K562 (cell line): ENCODE measurements at regions not wholly inside any gene's neighbourhood (a gene's known extent, or its start where the extent isn't known, plus 50 kb on each side); places are given as distances from the start of the nearest gene placed in this dataset.

Source experiments
- FIP1L1 ChIP-seq: fragments of 200-400 bp; formaldehyde crosslinking; IDR thresholded peaks from 2 replicates; pipeline ENCODE4 v1.6.1; 2018; ENCODE audit warnings: mild to moderate bottlenecking, low read depth, low read length; ENCODE audit not compliant: poor library complexity, severe bottlenecking
- FOXK2 ChIP-seq, 2 experiments: fragments of 450-650 bp; IDR thresholded peaks in 1 of 2; conservative IDR thresholded peaks in 1 of 2; 2 replicates each; pipeline ENCODE4 v1.6.1; 2016; ENCODE audit warnings: low read depth in 2 of 2, mild to moderate bottlenecking in 1 of 2
- GABPB1 ChIP-seq: sonication (generic); formaldehyde crosslinking; IDR thresholded peaks from 2 replicates; pipeline ENCODE4 v1.8.0; 2022; ENCODE audit warnings: mild to moderate bottlenecking, missing genetic modification reagents
- HDGF ChIP-seq: fragments of 450-650 bp; IDR thresholded peaks from 2 replicates; pipeline ENCODE4 v1.6.1; 2016
- HNRNPLL ChIP-seq: fragments of 200-400 bp; formaldehyde crosslinking; IDR thresholded peaks from 2 replicates; pipeline ENCODE4 v1.6.1; 2017; ENCODE audit warnings: low read length, low read depth, mild to moderate bottlenecking; ENCODE audit not compliant: poor library complexity, severe bottlenecking
- MAFK ChIP-seq: IDR thresholded peaks from 2 replicates; pipeline ENCODE4 v1.6.1; 2011; ENCODE audit warnings: low read length, improper control_type of control experiment
- NFIC ChIP-seq: fragments of 450-650 bp; IDR thresholded peaks from 2 replicates; pipeline ENCODE4 v1.6.1; 2017; ENCODE audit warnings: mild to moderate bottlenecking, inconsistent platforms
- ZNF124 ChIP-seq: sonication (generic); formaldehyde crosslinking; IDR thresholded peaks from 2 replicates; pipeline ENCODE4 v1.8.1; 2022; ENCODE audit warnings: missing genetic modification reagents
- ZNF143 ChIP-seq: sonication (generic); formaldehyde crosslinking; IDR thresholded peaks from 2 replicates; pipeline ENCODE4 v1.9.0; 2022; ENCODE audit warnings: mild to moderate bottlenecking, missing genetic modification reagents
- TF ChIP-seq, protein P1 (sequence below): fragments of 150-350 bp; conservative IDR thresholded peaks from 2 replicates; pipeline ENCODE4 v1.6.1; 2014; ENCODE audit warnings: low read length
- TF ChIP-seq, protein P2 (sequence below): fragments of 450-650 bp; formaldehyde crosslinking; IDR thresholded peaks from 2 replicates; pipeline ENCODE4 v1.4.0; 2022; ENCODE audit warnings: missing genetic modification characterization
- TF ChIP-seq, protein P3 (sequence below), 2 experiments: fragments of 450-650 bp; conservative IDR thresholded peaks; 2 replicates each; pipeline ENCODE4 v1.6.1; 2017; ENCODE audit warnings: mild to moderate bottlenecking in 2 of 2, moderate library complexity in 2 of 2

DNA sequence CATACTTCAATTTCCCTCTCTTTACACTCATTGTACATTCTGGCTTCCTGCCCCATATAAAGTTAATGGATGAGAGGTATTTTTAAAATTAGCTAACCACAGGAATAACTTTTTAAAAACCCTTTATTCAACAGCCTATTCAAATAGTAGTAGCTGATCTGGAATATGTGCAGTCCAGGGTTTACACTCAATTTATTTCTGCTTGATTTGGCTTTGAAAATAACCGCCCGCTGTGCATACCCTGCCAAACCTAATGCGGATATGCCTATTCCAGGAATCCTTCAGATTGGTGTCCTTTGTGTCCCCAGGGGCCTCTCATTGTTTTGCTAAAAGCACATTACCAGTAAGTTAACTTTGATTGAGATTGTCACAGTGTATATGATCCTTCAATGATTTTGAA, 1686.2 kb downstream of the PLA2G4A start (continued):
- TF ChIP-seq, protein P1, sequence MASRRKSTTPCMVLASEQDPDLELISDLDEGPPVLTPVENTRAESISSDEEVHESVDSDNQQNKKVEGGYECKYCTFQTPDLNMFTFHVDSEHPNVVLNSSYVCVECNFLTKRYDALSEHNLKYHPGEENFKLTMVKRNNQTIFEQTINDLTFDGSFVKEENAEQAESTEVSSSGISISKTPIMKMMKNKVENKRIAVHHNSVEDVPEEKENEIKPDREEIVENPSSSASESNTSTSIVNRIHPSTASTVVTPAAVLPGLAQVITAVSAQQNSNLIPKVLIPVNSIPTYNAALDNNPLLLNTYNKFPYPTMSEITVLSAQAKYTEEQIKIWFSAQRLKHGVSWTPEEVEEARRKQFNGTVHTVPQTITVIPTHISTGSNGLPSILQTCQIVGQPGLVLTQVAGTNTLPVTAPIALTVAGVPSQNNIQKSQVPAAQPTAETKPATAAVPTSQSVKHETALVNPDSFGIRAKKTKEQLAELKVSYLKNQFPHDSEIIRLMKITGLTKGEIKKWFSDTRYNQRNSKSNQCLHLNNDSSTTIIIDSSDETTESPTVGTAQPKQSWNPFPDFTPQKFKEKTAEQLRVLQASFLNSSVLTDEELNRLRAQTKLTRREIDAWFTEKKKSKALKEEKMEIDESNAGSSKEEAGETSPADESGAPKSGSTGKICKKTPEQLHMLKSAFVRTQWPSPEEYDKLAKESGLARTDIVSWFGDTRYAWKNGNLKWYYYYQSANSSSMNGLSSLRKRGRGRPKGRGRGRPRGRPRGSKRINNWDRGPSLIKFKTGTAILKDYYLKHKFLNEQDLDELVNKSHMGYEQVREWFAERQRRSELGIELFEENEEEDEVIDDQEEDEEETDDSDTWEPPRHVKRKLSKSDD: no peak
- TF ChIP-seq, protein P2, sequence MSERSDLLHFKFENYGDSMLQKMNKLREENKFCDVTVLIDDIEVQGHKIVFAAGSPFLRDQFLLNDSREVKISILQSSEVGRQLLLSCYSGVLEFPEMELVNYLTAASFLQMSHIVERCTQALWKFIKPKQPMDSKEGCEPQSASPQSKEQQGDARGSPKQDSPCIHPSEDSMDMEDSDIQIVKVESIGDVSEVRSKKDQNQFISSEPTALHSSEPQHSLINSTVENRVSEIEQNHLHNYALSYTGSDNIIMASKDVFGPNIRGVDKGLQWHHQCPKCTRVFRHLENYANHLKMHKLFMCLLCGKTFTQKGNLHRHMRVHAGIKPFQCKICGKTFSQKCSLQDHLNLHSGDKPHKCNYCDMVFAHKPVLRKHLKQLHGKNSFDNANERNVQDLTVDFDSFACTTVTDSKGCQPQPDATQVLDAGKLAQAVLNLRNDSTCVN (CRISPR knock-in tag): no peak
- TF ChIP-seq, protein P3, sequence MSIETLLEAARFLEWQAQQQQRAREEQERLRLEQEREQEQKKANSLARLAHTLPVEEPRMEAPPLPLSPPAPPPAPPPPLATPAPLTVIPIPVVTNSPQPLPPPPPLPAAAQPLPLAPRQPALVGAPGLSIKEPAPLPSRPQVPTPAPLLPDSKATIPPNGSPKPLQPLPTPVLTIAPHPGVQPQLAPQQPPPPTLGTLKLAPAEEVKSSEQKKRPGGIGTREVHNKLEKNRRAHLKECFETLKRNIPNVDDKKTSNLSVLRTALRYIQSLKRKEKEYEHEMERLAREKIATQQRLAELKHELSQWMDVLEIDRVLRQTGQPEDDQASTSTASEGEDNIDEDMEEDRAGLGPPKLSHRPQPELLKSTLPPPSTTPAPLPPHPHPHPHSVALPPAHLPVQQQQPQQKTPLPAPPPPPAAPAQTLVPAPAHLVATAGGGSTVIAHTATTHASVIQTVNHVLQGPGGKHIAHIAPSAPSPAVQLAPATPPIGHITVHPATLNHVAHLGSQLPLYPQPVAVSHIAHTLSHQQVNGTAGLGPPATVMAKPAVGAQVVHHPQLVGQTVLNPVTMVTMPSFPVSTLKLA (conservative IDR thresholded peaks at IDR 0.05): no peak
- no peak for TF ChIP-seq ZNF143 (CRISPR knock-in tag)
- no peak for TF ChIP-seq GABPB1 (CRISPR knock-in tag)
- no peak for TF ChIP-seq ZNF124 (CRISPR knock-in tag)
- TF ChIP-seq NFIC: no peak
- TF ChIP-seq FOXK2 (conservative IDR thresholded peaks at IDR 0.05 in 1 of 2, IDR thresholded peaks at IDR 0.05 in 1 of 2; ENCODE audit: low read depth in 2 of 2): no peak
- no peak for TF ChIP-seq MAFK
- TF ChIP-seq FIP1L1: no peak
- no peak for TF ChIP-seq HDGF
- no peak for TF ChIP-seq HNRNPLL
